Keratinocyte (primary cell): ENCODE measurements at regions not wholly inside any gene's neighbourhood (a gene's known extent, or its start where the extent isn't known, plus 50 kb on each side); places are given as distances from the start of the nearest gene placed in this dataset.

Experiments
- DNase-seq: peaks from one replicate; pipeline ENCODE4 v3.0.0-alpha.2; 2011; ENCODE audit warnings: low read depth, missing footprints, low spot score
- FAIRE-seq: peaks from 2 replicates; lab custom pipeline; 2011; peaks lifted over from hg19 to GRCh38; lab: Jason Lieb, UNC
- H2AFZ ChIP-seq: 2 replicates; pipeline ENCODE4 v1.6.0; 2012; ENCODE audit warnings: low read length, control low read depth, inconsistent platforms; ENCODE audit not compliant: control insufficient read depth
- H3K27ac ChIP-seq: 2 replicates; pipeline ENCODE4 v1.5.1; 2011; ENCODE audit warnings: low read length; ENCODE audit not compliant: control insufficient read depth, insufficient read depth
- H3K27me3 ChIP-seq: 3 replicates; pipeline ENCODE4 v1.6.0; 2011; ENCODE audit warnings: low read length; ENCODE audit not compliant: control insufficient read depth, insufficient read depth; ENCODE audit errors: extremely low read depth
- H3K36me3 ChIP-seq, 2 experiments: 2 replicates in 1 of 2; 3 replicates in 1 of 2; pipeline ENCODE4 v1.5.1; 2011; ENCODE audit warnings: low read length in 2 of 2, mild to moderate bottlenecking in 1 of 2; ENCODE audit not compliant: control insufficient read depth in 2 of 2, insufficient read depth in 2 of 2; ENCODE audit errors: extremely low read depth in 1 of 2
- H3K4me1 ChIP-seq: 3 replicates; pipeline ENCODE4 v1.5.1; 2011; ENCODE audit warnings: low read length; ENCODE audit not compliant: control insufficient read depth, insufficient read depth; ENCODE audit errors: extremely low read depth
- H3K4me2 ChIP-seq: 3 replicates; pipeline ENCODE4 v1.6.0; 2011; ENCODE audit warnings: low read depth, low read length; ENCODE audit not compliant: control insufficient read depth, insufficient read depth; ENCODE audit errors: extremely low read depth
- H3K4me3 ChIP-seq, 3 experiments: fragments of 200-600 bp in 1 of 3; sonication (generic) in 1 of 3; 2 replicates in 2 of 3; 3 replicates in 1 of 3; pipeline ENCODE4 v1.5.1; 2011 to 2016; ENCODE audit warnings: low read length in 3 of 3, mild to moderate bottlenecking in 3 of 3, control low read depth in 2 of 3, inconsistent platforms in 1 of 3, low read depth in 1 of 3, mixed read lengths in 1 of 3, mixed run types in 1 of 3, moderate library complexity in 1 of 3; ENCODE audit not compliant: control insufficient read depth in 2 of 3, insufficient read depth in 2 of 3; ENCODE audit errors: extremely low read depth in 1 of 3
- H3K79me2 ChIP-seq: 2 replicates; pipeline ENCODE4 v1.6.0; 2012; ENCODE audit warnings: low read length; ENCODE audit not compliant: control insufficient read depth, insufficient read depth
- H3K9ac ChIP-seq: 3 replicates; pipeline ENCODE4 v1.6.0; 2011; ENCODE audit warnings: low read length; ENCODE audit not compliant: control insufficient read depth, insufficient read depth; ENCODE audit errors: extremely low read depth
- H3K9me1 ChIP-seq: 3 replicates; pipeline ENCODE4 v1.6.0; 2011; ENCODE audit warnings: low read length; ENCODE audit not compliant: control insufficient read depth, insufficient read depth; ENCODE audit errors: extremely low read depth
- H3K9me3 ChIP-seq: 2 replicates; pipeline ENCODE4 v1.5.1; 2012; ENCODE audit warnings: low read depth, low read length; ENCODE audit not compliant: control insufficient read depth
- H4K20me1 ChIP-seq: 3 replicates; pipeline ENCODE4 v1.6.0; 2011; ENCODE audit warnings: low read length; ENCODE audit not compliant: control insufficient read depth, insufficient read depth; ENCODE audit errors: extremely low read depth
- EZH2 ChIP-seq: IDR thresholded peaks from one replicate; pipeline ENCODE4 v1.6.1; 2012; ENCODE audit warnings: inconsistent platforms, mild to moderate bottlenecking, low read length, moderate library complexity
- dilution Hi-C: fragments of 300-500 bp; cut with MboI; formaldehyde crosslinking; loops from one replicate; pipeline ENCODE4 v1.7.0; 2020; ENCODE audit warnings: low sequenced_read_pairs; ENCODE audit not compliant: extremely low pct_ligation_motif_present
- TF ChIP-seq, protein P1 (sequence below), 3 experiments: IDR thresholded peaks in 1 of 3; conservative IDR thresholded peaks in 1 of 3; optimal IDR thresholded peaks in 1 of 3; 2 replicates in 2 of 3; 3 replicates in 1 of 3; pipeline versions ENCODE3 to v1.5.1; 2011; ENCODE audit warnings: low read length in 3 of 3, mild to moderate bottlenecking in 3 of 3, moderate library complexity in 2 of 3, control low read depth in 1 of 3, inconsistent platforms in 1 of 3; ENCODE audit not compliant: insufficient read depth in 2 of 3; ENCODE audit errors: extremely low read depth in 1 of 3

DNA sequence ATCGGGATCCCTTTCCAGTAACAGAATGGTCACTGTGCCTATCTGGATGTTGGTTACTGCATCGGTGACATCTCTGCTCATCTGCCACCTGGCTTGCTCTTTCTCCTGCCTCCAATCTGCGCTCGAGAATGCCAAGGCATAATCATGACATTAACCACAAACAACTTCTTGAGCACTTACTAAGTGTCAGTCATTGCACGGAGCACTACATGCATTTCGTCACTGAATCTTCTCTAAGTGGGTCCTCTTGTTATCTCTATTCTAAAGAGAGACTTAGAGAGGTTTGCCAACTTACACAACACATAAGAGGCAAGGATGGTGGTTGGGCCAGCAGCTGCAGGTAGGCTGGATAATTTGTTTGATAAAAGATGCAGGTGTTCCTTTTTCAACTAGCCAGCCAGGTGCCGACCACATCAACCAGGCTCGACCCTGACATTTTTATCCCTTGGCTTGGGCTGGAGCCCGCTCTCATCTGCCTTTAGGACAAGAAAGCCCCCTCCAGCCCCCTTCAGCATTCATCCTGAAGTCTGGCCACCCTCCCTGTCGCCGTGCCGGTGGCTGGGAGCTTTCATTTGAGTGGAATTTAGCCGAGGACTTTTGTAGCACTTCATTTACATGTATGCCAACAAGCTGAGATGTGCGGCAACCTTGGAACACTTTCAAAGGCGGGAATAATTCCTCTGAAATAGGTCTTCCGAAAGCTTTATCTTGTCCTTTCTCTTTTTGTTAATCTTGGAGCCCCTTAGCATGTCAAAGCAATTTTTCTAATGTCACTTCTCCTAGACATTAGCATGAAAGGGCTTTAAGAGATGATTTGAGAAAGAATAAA, 89.3 kb upstream of the NKD1 start:
- H3K27me3 ChIP-seq = peaks cover 7% of the 10 kb centered on the region
- H3K4me3 ChIP-seq = no peak overlapping the region
- no peak for DNase-seq
- no peaks in the 10 kb centered on the region for H3K79me2 ChIP-seq
- no peaks in the 10 kb centered on the region for H3K36me3 ChIP-seq
- no peaks in the 10 kb centered on the region for H3K9me1 ChIP-seq
- no peak for FAIRE-seq
- no peak overlapping the region for H3K9ac ChIP-seq
- dilution Hi-C loops = no loop called here
- TF ChIP-seq EZH2 = no peak
- H4K20me1 ChIP-seq = no peaks in the 10 kb centered on the region
- no peaks in the 10 kb centered on the region for H3K9me3 ChIP-seq
- H3K27ac ChIP-seq = no peak overlapping the region
- H2AFZ ChIP-seq = no peak overlapping the region
- peaks cover 17% of the 10 kb centered on the region for H3K4me1 ChIP-seq
- no peak overlapping the region for H3K4me2 ChIP-seq

DNA sequence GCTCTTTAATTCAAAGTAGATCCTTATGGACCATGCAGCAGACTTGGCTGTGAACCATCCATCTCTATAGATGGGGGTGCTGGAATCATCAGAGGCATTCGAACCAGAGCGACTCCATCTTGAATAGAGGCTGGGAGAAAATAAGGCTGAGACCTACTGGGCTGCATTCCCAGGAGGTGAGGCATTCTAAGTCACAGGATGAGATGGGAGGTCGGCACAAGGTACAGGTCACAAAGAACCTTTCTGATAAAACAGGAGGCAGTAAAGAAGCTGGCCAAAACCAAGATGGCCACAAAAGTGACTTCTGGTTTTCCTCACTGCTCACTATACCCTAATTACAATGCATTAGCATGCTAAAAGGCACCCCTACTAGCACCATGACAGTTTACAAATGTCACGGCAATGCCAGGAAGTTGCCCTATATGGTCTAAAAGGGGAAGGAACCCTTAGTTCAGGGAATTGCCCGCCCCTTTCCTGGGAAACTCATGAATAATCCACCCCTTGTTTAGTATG, 89.2 kb upstream of the BRD7 start:
- no peak overlapping the region for H3K27ac ChIP-seq
- H3K36me3 ChIP-seq = no peaks in the 10 kb centered on the region
- H3K79me2 ChIP-seq = no peaks in the 10 kb centered on the region
- no peak overlapping the region for H2AFZ ChIP-seq
- TF ChIP-seq, protein P1, sequence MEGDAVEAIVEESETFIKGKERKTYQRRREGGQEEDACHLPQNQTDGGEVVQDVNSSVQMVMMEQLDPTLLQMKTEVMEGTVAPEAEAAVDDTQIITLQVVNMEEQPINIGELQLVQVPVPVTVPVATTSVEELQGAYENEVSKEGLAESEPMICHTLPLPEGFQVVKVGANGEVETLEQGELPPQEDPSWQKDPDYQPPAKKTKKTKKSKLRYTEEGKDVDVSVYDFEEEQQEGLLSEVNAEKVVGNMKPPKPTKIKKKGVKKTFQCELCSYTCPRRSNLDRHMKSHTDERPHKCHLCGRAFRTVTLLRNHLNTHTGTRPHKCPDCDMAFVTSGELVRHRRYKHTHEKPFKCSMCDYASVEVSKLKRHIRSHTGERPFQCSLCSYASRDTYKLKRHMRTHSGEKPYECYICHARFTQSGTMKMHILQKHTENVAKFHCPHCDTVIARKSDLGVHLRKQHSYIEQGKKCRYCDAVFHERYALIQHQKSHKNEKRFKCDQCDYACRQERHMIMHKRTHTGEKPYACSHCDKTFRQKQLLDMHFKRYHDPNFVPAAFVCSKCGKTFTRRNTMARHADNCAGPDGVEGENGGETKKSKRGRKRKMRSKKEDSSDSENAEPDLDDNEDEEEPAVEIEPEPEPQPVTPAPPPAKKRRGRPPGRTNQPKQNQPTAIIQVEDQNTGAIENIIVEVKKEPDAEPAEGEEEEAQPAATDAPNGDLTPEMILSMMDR (optimal IDR thresholded peaks at IDR 0.05 in 1 of 3, IDR thresholded peaks at IDR 0.05 in 1 of 3, conservative IDR thresholded peaks at IDR 0.05 in 1 of 3; ENCODE audit: extremely low read depth in 1 of 3, insufficient read depth in 2 of 3, low read length in 3 of 3) = no peak
- no peak for TF ChIP-seq EZH2
- FAIRE-seq (no peak), DNase-seq (no peak)
- peaks cover 17% of the 10 kb centered on the region for H3K4me1 ChIP-seq
- H3K9me1 ChIP-seq = no peaks in the 10 kb centered on the region
- peaks cover 7% of the 10 kb centered on the region for H3K27me3 ChIP-seq
- H3K9ac ChIP-seq = no peak overlapping the region
- dilution Hi-C loops = no loop called here
- no peaks in the 10 kb centered on the region for H4K20me1 ChIP-seq
- H3K4me3 ChIP-seq = no peak overlapping the region
- no peaks in the 10 kb centered on the region for H3K9me3 ChIP-seq
- H3K4me2 ChIP-seq = no peak overlapping the region
